Natural killer cell (primary cell): ENCODE measurements at regions not wholly inside any gene's neighbourhood (a gene's known extent, or its start where the extent isn't known, plus 50 kb on each side); places are given as distances from the start of the nearest gene placed in this dataset.

Source experiments
- ATAC-seq, 3 donors: fragments of 150-1000 bp in 2 of 3; fragments of 200-7000 bp in 1 of 3; cut with Tn5 transposase; 1 replicate in 1 of 3; 2 replicates in 2 of 3; pipeline ENCODE4 v1.10.0; 2021; ENCODE audit warnings: mild to moderate bottlenecking in 2 of 3, moderate library complexity in 2 of 3
- DNase-seq, 2 donors: peaks; one replicate each; pipeline versions ENCODE4 v3.0.0 to v3.0.0-alpha.2; 2013 to 2021; ENCODE audit warnings: mixed read lengths in 1 of 2
- H3K27ac ChIP-seq: one replicate; pipeline ENCODE4 v1.5.1; 2013; ENCODE audit warnings: mild to moderate bottlenecking, low read length
- H3K27me3 ChIP-seq: one replicate; pipeline ENCODE4 v1.6.1; 2013; ENCODE audit warnings: low read length; ENCODE audit not compliant: control insufficient read depth, insufficient read depth
- H3K36me3 ChIP-seq: one replicate; pipeline ENCODE4 v1.6.1; 2013; ENCODE audit warnings: low read length; ENCODE audit not compliant: control insufficient read depth, insufficient read depth
- H3K4me1 ChIP-seq: one replicate; pipeline ENCODE4 v1.6.1; 2013; ENCODE audit warnings: low read length; ENCODE audit not compliant: control insufficient read depth, insufficient read depth
- H3K4me3 ChIP-seq: one replicate; pipeline ENCODE4 v1.5.1; 2013; ENCODE audit warnings: low read length
- H3K9me3 ChIP-seq: one replicate; pipeline ENCODE4 v1.6.1; 2013; ENCODE audit warnings: low read length; ENCODE audit not compliant: control insufficient read depth, insufficient read depth
- H3K27ac Mint-ChIP-seq, 2 donors: one replicate each; pipeline ENCODE4 v1.8.0; 2022; ENCODE audit warnings: mild to moderate bottlenecking in 2 of 2, mixed read lengths in 2 of 2, moderate library complexity in 1 of 2
- H3K27me3 Mint-ChIP-seq, 2 donors: one replicate each; pipeline ENCODE4 v1.8.0; 2022; ENCODE audit warnings: low read depth in 2 of 2, mixed read lengths in 2 of 2
- H3K36me3 Mint-ChIP-seq: one replicate; pipeline ENCODE4 v1.8.0; 2022; ENCODE audit warnings: mixed read lengths
- H3K4me1 Mint-ChIP-seq, 2 donors: one replicate each; pipeline ENCODE4 v1.8.0; 2022; ENCODE audit warnings: mixed read lengths in 2 of 2
- H3K4me3 Mint-ChIP-seq: one replicate; pipeline ENCODE4 v1.8.0; 2022; ENCODE audit warnings: mild to moderate bottlenecking, moderate library complexity, mixed read lengths
- H3K9me3 Mint-ChIP-seq, 2 donors: one replicate each; pipeline ENCODE4 v1.8.0; 2022; ENCODE audit warnings: mixed read lengths in 2 of 2
- WGBS: methylation state at CpG from one replicate; pipeline ENCODE4 v1.1.7; 2013; ENCODE audit warnings: missing lambda C conversion rate; ENCODE audit not compliant: insufficient coverage; 5-methylcytosine and 5-hydroxymethylcytosine counted together
- intact Hi-C: fragments of 100-400 bp; cut with micrococcal nuclease; formaldehyde crosslinking; loops from one replicate; pipeline ENCODE4 v1.14.2; 2022
- TF ChIP-seq, protein P1 (sequence below): fragments of 200-600 bp; IDR thresholded peaks from one replicate; pipeline ENCODE4 v1.8.0; 2022; ENCODE audit warnings: antibody characterized with exemption

- H3K36me3 ChIP-seq = no peaks in the 10 kb centered on the region
- Mint-ChIP-seq H3K36me3 (no peaks in the 10 kb centered on the region), H3K4me3 (no peak overlapping the region), H3K27me3 (no peaks in the 10 kb centered on the region), H3K9me3 (peaks cover 2 to 12% of the 10 kb centered on the region in 2 donors), H3K4me1 (no peaks in the 10 kb centered on the region), H3K27ac (no peak overlapping the region)
- intact Hi-C loops = no loop called here
- H3K27ac ChIP-seq = no peak overlapping the region
- H3K9me3 ChIP-seq = peaks cover 7% of the 10 kb centered on the region
- H3K4me3 ChIP-seq = no peak overlapping the region
- H3K27me3 ChIP-seq = no peaks in the 10 kb centered on the region
- 94% methylated on average over 6 of the region's 6 CpGs for WGBS
- TF ChIP-seq, protein P1, sequence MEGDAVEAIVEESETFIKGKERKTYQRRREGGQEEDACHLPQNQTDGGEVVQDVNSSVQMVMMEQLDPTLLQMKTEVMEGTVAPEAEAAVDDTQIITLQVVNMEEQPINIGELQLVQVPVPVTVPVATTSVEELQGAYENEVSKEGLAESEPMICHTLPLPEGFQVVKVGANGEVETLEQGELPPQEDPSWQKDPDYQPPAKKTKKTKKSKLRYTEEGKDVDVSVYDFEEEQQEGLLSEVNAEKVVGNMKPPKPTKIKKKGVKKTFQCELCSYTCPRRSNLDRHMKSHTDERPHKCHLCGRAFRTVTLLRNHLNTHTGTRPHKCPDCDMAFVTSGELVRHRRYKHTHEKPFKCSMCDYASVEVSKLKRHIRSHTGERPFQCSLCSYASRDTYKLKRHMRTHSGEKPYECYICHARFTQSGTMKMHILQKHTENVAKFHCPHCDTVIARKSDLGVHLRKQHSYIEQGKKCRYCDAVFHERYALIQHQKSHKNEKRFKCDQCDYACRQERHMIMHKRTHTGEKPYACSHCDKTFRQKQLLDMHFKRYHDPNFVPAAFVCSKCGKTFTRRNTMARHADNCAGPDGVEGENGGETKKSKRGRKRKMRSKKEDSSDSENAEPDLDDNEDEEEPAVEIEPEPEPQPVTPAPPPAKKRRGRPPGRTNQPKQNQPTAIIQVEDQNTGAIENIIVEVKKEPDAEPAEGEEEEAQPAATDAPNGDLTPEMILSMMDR = no peak
- H3K4me1 ChIP-seq = no peaks in the 10 kb centered on the region
- ATAC-seq (no peak), DNase-seq (no peak)
These were observed 835.1 kb downstream of the KCNJ2 start for GRCh38 chr17:71004413-71004812.

- Histone ChIP-seq H3K27me3 (no peaks in the 10 kb centered on the region), H3K36me3 (no peaks in the 10 kb centered on the region), H3K27ac (no peak overlapping the region), H3K4me1 (no peaks in the 10 kb centered on the region), H3K9me3 (no peaks in the 10 kb centered on the region), H3K4me3 (no peak overlapping the region)
- peaks cover 8 to 20% of the 10 kb centered on the region in 2 donors for H3K9me3 Mint-ChIP-seq
- H3K27ac Mint-ChIP-seq = no peak overlapping the region
- intact Hi-C loops = no loop called here
- no peak for ATAC-seq
- TF ChIP-seq, protein P1 = no peak
- H3K4me1 Mint-ChIP-seq = no peaks in the 10 kb centered on the region
- H3K36me3 Mint-ChIP-seq = no peaks in the 10 kb centered on the region
- 59% methylated on average over 4 of the region's 4 CpGs for WGBS
- DNase-seq = no peak
- no peaks in the 10 kb centered on the region for H3K27me3 Mint-ChIP-seq
- no peak overlapping the region for H3K4me3 Mint-ChIP-seq
These were observed 842.1 kb downstream of the KCNJ2 start for GRCh38 chr17:71011391-71011790.

GRCh38 chr17:71019699-71020098 is 850.4 kb downstream of the KCNJ2 start:
- Mint-ChIP-seq H3K4me1 (no peaks in the 10 kb centered on the region), H3K36me3 (no peaks in the 10 kb centered on the region), H3K4me3 (no peak overlapping the region), H3K9me3 (peaks cover 4 to 8% of the 10 kb centered on the region in 2 donors), H3K27ac (no peak overlapping the region), H3K27me3 (no peaks in the 10 kb centered on the region)
- Histone ChIP-seq H3K4me1 (no peaks in the 10 kb centered on the region), H3K36me3 (no peaks in the 10 kb centered on the region), H3K27ac (no peak overlapping the region), H3K4me3 (no peak overlapping the region), H3K9me3 (no peaks in the 10 kb centered on the region), H3K27me3 (no peaks in the 10 kb centered on the region)
- intact Hi-C loops = no loop called here
- 100% methylated on average over 1 of the region's 1 CpG for WGBS
- no peak for DNase-seq
- TF ChIP-seq, protein P1 = no peak
- no peak for ATAC-seq

- H3K4me1 Mint-ChIP-seq = no peaks in the 10 kb centered on the region
- DNase-seq = no peak
- H3K4me1 ChIP-seq = no peaks in the 10 kb centered on the region
- H3K27me3 ChIP-seq = no peaks in the 10 kb centered on the region
- no peaks in the 10 kb centered on the region for H3K9me3 ChIP-seq
- H3K4me3 Mint-ChIP-seq = no peak overlapping the region
- no peaks in the 10 kb centered on the region for H3K36me3 ChIP-seq
- H3K4me3 ChIP-seq = no peak overlapping the region
- TF ChIP-seq, protein P1 = no peak
- H3K27ac Mint-ChIP-seq = no peak overlapping the region
- H3K36me3 Mint-ChIP-seq = no peaks in the 10 kb centered on the region
- H3K27me3 Mint-ChIP-seq = no peaks in the 10 kb centered on the region
- 81% methylated on average over 3 of the region's 3 CpGs for WGBS
- intact Hi-C loops = no loop called here
- no peak overlapping the region for H3K27ac ChIP-seq
- H3K9me3 Mint-ChIP-seq = peaks cover 6 to 9% of the 10 kb centered on the region in 2 donors
- no peak for ATAC-seq
These were observed 853.4 kb downstream of the KCNJ2 start for GRCh38 chr17:71022758-71023157.
